Fibroblast of gingiva (primary cell): ENCODE measurements at regions not wholly inside any gene's neighbourhood (a gene's known extent, or its start where the extent isn't known, plus 50 kb on each side); places are given as distances from the start of the nearest gene placed in this dataset.
A peak's percentile ranks its signal among the peaks of the same experiment; 100 is the strongest.

Source experiments
- DNase-seq: peaks from one replicate; pipeline ENCODE4 v3.0.0-alpha.2; 2011; ENCODE audit warnings: low read depth

DNA sequence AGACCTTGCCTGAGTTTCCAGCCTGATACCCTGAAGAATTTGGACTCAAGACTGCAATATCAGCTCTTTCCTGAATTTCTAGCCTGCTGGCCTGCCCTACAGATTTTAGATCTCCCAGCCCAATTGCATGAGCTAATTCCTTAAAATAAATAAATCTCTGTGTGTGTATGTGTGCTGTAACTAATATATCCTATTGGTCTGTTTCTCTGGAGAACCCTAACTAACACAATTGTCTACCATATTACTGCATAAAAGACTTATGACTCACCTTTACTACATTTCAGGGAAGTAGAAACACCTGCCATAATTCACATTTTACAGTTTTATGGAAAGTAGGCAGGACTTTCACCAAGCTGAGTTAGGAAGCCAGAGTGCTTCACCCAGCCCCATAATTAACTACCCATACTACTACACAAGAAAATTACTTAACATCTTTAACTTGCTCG lies 90.7 kb upstream of the BEND6 start:
- peak; percentile 45 for DNase-seq

DNA sequence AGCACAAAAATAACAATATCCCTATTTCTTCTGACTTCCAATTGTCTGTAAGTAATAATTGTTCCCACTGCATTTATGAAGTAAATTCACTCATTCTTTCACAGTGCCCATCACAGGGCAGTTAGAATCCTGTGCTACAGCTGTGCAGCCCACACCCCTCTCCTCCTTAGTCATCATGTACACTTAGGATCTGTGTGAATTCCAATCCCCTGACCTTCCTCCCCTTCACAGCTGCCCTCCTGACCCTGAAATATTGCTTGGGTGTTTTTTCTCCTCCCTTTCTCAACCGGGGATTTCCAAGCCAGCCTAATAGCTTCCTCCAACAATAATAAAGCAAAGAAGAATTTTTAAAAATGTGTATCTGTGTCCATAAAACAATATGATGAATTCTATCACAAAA lies 91.5 kb upstream of the BEND6 start:
- peak; percentile 64 for DNase-seq

DNA sequence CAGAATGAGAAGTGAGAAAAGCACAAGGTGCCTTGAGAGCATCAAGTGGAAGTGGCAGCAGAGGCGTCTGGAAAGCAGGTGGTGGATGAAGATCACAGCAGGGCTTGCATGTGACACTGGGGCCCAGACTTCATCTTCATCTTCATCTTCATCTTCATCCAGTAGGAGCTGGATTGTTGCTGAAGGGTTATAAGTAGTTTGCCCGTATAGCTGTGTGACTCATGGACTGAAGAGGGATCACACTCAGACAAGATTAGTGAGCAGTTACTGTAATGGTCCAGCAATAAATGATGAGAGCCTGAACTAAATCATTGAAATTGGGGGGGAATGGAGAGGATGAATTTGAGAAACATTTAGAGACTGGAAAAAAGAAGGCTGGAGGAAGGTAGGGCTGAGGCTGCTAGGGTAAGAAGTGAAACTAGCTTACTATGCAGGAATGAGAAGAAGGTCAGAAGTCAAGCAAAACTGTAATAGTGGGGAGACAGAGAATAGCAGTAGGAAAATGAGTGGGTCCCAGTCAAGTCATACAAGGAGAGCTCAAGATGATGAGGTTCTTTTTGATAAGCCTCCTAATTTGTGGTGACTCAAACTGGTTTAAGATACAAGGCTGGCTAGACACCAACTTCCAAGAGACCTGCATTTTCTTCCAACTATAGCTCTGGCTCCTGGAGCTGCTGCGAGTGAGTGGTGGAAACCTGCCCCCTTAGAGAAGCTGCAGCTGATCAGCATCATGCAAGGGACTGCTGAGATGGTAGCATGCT lies 92.3 kb upstream of the BEND6 start:
- DNase-seq = no peak

DNA sequence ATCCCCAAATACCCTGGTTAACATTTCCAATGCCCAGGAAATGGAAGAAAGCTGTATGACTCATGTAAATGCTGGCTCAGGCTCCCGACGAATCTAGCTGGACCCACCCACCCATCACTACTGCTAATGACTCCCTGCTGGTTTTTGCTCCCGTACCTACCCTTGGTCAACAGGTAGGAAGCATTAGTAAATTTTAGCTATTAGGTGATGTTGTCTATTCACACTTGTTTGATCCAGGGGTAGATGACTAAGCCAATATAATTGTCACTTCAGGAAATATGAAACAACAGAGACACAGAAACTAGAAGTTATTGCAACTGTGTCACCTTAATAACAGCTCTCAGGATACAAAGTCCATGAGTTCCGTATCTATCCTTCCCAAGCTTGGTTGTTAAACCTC lies 94.4 kb upstream of the BEND6 start:
- no peak for DNase-seq

DNA sequence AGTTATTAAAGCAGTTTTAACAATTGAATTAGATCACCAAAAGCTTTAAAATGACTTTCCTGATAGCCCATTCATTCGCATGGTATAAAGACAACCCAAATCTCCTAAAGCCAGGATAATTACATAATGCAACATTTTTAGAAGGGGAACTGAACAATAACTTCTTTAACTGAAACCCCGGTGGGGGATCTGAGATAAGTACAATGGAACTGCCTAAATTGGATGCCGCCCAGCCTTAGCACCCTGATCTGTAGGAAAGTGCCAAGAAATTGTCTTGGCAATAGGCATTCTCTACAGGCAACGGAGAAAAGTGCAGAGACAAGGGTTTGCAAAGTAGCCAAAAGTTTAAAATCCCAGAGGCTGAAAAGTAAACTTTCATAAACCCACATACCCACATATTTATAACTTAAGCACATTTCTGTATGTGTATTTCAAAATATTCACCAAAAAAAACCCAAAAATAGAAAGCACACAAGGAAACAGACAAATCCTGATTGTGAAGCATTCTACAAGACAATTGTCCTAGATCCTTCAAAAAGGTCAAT lies 98.8 kb upstream of the BEND6 start:
- DNase-seq = peak; percentile 30

DNA sequence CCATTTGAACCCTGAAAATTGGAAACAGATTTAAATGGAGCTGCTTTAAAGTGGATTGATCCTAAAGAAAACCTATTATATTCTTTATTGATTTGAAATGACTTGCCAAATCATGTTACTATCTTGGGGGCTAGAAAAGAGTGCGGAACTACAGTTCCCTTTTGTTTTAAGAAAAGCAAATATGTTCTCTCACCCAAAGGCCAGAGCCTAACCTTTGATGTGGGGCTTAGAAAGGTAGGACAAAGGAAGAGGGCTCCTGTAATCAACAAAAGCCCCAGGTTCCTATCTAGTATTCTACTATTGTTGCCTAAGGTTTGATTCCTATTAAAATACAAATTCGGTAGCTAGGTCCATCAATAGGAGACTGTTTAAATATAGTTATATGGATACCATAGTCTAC lies 100.8 kb upstream of the BEND6 start:
- DNase-seq = no peak

DNA sequence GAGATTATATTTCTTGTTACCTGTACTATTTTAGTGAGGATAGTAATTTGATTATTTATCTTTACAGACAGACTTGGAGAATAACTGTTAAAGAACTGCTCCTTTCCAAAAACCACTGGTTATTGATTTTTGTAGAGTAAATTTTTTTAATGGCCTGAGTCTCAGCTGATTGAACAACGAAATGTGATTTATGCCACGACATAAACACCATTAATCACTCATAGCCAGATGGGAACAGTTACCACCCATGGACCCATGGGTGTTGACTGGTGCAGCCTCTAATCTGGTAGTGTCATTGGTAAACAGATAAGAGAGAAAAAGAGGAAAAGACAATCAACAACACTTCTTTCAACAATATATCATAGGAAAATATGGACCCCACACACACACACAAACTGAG lies 101.4 kb upstream of the BEND6 start:
- DNase-seq = no peak

DNA sequence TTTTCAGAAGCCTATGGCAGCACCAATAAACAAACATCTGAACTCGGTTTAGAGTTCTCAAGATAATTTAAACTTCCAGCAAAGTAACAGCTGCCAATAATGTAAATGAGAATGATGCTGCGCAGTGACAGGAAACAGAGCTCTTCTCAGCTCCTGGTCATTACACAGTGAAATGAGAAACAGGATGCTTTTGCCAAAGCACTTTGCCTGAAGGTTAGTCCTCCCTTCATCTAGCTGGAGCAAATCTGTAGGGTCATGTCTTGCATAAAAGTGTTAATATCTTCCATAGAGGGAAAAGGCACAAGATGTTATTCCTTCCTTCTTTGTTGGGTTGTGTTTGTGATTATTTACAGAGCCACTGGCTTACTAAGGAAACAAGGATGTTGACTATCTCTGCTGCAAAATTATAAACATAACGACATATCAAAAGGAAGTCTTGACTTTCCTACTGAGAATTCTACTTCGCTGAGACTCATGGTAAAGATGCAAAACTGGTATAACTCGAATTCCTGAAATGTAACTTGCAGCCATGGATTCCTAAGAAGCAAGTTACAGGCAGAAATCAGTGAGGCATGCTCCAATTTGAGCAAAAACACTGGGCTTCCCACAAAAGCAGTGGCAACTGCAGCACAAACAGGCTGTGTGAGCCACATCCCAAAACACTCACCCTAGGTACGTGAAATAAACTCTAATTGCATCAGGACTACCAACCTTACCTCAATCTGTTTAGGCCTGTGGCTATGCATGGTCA lies 102.5 kb upstream of the BEND6 start:
- DNase-seq = peak; percentile 37

DNA sequence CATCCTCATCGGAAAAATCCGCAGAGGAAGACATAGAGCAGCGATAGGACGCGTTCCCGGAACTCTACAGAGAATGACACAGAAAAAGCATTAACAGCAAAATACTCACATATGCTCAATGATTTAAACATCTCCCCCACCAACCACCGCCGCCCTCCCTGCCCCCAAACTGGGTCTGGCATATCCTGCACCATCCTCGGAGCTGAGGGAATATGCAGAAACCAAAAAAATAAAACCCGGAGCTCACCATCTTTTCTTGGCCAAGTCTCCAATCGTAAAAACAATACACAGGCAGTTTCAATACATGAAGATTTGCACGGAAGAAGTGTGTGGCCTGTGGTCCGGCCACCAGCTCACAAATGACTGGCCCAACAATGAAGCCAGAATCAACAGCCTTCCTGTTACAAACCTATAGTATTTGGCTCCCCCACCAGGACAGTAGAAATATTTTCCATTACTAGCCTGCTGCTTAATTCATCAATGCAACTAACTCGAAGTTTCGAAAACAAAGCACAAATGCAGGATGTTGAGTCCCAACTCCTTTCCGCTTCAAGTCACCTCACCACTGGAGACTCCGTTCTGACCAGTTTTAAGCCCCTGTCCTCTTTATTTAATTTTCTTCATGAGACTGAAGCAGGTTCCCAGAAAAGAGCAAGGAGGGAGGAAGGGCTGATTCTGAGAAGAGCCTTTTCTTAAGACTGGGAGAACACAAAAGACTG lies 103.2 kb upstream of the BEND6 start:
- DNase-seq = peak; percentile 86

DNA sequence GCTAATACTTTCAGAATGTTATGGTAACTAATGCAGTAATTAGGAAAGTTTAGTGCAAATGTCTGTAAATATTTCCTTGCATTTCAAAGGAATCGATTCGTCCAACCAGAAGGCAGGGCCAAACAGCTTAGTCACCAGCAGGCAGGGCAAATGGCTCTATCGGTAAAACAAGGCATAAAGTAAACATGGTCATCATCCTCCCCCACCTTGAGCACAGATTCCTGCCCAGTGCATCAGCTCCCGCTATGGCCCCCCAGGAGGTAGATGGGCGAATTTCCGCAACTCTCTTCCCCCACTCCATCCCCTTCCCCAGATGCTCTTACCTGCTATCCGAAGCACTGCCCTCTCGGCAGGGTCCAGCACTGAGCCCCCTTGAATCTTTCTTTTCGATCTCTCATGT lies 103.8 kb upstream of the BEND6 start:
- DNase-seq = peak; percentile 51

DNA sequence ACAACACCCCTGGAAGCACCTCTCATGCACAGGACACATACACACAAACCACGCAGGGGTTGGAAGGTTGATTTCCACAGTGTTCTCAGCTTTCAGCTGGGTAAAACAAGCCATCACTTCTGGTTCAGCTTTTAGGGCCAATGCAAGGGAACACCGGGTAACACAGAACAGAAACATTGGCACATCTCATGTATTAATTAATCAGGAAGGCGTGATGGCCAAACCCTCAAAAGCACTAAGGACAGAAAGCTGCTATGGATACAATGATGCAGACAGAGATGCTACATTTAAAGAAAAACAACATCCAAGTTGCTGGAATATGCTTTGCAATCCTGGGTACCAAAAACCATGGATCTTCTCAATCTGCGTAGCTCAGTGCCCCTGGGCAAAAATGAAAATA lies 104.3 kb upstream of the BEND6 start:
- DNase-seq = peak; percentile 34

DNA sequence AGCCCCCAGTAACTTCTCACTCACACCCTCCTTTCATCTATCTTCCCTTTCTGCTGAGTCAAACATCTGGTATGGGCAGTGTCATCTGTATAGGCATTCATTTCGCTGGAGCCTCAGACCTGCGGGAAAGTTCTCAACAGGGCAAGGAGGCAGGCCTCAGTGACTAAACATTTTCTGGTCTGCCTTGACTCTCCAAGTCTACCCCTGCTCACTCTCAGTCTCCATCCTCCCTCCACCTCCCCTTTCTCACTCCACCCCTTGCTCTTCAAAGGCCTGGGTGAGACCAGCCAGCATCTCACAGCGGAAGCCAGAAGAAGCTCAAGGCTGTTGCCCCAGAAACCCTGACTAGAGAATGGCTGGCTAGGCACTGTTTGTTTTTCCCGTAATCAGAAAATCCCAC lies 105.0 kb upstream of the BEND6 start:
- peak; percentile 36 for DNase-seq

DNA sequence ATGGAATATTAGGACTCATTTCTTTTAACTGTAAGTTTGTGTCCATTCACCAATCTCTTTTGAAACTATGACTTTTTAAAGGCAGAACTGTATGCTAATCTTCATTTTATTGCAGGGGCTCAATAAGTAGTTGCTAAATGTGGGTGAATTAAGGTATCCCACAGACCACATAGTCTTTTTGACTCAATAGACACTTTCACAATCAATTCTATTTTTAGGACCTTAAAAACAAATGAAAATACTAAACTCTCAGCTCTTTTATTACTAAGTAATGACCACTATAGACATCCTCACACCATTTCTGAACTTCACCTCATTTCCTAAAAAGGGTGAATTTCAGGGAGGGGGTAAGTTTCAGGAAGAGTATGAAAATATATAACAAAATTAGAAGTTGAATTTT lies 106.8 kb upstream of the BEND6 start:
- no peak for DNase-seq

DNA sequence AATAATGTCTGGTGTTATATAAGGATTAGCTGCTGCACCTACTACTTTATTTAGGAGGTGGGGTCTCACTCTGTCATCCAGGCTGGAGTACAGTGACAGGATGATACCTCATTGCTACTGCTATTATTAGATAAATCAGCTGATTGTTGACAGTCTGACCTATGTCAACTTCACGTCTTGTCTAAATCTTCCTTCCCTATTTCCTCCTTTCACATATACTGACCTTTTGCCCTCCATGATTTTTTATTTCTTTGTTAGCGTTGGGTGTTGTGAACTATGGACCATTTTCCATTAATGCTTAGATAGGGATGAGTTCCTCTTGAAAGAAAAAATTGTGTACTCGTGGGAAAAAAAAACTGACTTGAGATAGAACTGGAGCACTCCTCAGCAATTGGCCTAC lies 109.9 kb upstream of the BEND6 start:
- no peak for DNase-seq

DNA sequence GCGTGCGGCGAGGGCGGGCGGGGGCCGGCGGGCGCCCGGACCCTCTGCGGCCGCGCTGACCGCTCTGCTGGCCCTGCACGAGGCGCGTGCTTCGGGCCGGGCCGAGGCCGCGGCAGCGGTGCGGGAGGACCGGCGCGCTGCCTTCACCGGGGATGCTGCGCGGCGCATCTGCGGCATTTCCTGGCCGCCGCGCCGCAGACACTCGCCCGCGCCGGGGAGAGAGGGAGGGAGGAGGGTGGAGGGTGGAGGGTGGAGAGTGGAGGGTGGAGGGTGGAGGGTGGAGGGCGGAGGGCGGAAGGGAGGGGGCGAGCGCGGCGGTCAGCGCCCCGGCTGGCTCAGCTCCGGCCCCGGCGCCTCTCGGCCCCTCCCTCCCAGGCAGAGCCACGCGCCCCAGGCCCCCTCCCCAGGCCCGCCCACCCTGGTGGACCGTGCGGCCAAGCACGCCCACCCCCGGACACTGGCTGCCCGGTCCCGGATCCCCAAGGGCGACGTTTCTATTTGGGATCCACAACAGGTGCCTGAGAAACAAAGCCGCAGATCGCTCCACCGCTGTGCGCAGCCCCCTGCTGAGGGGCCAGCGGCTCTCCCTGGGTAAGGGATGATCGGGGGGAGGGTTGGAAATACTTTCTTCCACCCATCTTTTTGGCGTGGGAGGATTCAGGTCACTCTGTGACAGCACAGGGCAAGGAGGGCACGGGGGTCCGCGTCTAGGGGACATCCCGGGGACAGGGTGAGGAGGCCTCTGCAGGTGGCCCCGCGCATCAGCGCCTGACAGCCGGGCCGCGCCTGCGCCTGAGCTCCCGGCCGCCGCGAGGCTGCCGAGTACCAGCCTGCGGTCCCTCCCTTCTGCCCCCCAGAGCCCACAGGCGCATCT lies 111.2 kb upstream of the BEND6 start:
- peak; percentile 80 for DNase-seq

DNA sequence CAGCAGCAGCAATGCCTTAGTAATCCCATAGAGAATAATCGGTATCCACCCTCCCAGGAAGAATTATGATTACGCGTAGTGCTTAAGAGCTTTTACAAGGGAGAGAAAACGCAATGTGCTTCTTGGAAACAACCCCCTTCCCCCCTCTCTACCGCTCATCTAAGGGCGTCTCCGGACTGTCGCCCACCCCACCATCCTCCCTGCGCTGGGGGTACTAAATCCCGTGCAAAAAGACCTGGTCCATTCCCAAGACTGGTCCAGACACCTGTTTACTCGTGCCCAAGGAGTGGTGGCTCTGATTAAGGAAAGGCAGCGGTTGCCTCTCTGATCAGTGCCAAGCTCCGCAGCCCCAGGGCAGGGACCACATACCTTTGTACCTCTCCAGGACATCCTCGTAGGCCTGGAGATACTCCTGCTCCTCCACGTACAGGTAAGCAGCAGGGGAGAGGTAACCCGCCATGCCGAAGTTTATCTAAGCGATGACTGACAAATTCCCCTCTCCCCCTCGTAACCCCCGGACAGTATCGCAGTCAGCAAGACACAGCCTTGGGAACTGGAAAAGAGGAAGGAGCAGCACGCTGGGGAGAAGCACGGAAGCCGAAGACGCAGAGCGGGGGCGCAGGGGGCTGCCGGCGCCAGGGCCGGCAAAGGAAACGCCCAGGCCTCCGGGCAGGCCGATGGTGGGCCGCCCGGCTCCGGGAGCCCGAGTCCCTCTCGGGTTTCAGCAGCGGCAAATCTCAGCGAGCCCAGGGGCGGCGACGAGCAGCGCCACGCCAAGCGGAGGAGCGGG lies 112.0 kb upstream of the BEND6 start:
- DNase-seq = peak; percentile 44

DNA sequence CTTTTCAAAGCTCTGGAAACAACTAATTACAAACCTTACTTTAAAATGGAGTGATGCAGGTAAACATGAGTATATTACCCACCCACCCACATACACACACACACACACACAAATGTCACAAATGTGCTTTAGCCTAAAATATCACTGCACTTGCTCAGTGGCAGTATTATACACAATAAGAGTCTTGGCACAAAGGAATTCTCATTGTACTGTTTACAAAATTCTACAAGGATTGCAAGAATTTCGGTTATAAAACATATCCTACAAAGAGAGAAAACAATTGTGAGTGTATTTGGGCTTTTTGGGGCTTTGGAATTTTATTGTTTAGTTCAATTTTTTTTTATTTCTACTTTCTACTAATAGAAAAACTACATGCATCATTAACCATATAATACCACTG lies 113.2 kb upstream of the BEND6 start:
- no peak for DNase-seq

DNA sequence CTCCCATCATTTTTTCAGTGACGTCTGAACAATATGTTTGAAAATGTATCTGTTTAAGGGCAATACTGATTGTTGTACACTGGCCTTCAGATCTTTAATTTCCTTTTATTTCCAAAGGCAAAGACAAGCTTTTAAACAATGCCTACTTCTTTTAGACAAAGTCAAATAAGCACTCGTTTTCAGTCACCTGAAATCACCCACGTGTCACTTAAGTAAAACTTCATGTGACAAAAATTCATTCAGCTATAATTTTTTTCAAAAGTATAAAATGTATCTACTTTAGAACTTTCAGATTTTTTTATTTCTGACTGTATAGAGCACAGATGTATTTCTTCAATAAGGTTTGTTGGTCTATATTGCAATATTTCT lies 113.5 kb upstream of the BEND6 start:
- no peak for DNase-seq

DNA sequence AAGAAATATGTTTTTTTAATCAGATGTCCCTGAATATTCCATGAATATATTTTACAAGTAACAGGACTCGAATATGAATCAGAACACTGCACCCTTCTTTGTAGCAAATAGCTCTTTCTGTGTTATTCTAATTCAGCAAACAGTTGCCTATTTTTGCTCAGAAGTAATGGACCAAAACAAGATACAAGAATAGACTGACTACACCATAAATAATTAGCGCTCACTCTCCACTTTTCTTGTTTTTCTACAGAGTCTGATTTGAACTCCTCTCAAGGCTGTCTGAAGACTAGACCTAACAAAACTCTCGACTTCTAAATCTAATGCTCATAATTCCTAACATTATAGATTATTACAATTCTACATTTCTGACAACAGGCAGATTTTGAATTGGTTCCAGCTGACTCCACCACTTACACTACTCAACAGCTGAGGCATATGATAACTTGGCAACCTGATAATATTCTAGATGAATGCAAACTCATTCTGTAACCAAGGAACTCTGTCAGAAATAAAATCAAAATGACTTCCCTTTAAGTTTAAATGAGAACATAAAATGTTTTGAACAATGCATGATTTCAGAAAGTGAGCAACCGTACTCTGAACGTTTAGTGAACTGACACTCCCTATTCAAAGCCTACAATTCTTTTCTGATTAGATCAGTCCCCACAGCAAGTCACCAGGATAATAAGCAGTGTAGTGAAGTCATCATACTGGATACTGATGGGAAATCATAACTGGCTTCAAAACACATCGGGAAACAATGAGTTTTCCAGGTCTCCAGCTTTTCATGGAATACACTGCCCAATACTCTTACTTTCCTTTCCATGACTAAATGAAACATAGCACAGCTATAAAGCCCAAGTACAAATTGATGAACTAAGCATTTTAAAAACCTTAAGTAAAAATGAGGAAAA lies 114.2 kb upstream of the BEND6 start:
- peak; percentile 59 for DNase-seq
